ENCODE measurements at regions not wholly inside any gene's neighbourhood (a gene's known extent, or its start where the extent isn't known, plus 50 kb on each side); places are given as distances from the start of the nearest gene placed in this dataset.
"Not testable (repeated sequence)": the region's sequence is repeated elsewhere in the genome, so short reads cannot be mapped to it uniquely, and the experiment has no call there.

DNA sequence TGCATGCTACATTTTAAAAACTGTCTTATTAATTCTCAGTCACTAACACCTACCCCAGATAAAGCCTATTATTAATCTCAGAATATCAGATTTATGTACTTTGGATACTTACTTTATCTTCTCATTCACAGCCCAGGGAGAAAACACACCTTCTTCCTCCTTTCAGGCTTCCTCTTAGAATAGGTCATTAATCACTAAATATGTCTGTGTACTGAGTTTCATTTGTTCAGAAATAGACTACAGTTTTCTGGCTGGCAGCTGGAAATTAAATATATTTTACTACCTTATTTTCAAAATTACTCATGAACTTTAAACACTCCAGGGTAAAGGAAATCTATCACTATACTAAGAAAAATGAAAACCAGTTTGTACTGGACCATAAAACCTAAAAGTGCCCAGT lies 147.7 kb upstream of the DST start:
- DNase-seq: no peak
- Histone ChIP-seq H3K27me3 (ENCODE audit: control insufficient read depth, insufficient read depth, low read length) (no peaks in the 10 kb centered on the region), H3K36me3 (replicated peaks; ENCODE audit: control insufficient read depth, insufficient read depth, low read length) (no peaks in the 10 kb centered on the region), H3K4me3 (ENCODE audit: insufficient read depth, low read depth, low read length) (no peak overlapping the region)

DNA sequence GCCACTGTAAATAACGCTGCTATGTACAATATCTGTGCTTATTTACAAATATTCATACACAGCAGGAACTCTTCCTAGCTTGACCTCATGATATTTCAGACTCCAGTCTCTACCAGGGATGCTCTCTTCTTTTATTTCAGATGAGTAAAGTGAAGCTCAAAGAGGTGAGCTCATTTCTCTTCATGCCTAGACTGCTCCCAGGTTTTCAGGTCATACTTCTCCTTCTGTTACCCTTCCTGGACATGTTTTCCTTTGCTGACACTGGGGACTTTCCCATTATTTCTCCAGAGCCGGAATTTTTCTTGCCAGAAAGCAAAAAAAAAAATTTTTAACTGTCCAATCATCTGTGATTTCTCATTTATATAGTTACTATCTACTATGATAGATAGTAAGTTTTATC lies 147.2 kb upstream of the DST start:
- Histone ChIP-seq H3K4me3 (ENCODE audit: insufficient read depth, low read depth, low read length) (no peak overlapping the region), H3K27me3 (ENCODE audit: control insufficient read depth, insufficient read depth, low read length) (no peaks in the 10 kb centered on the region), H3K36me3 (replicated peaks; ENCODE audit: control insufficient read depth, insufficient read depth, low read length) (no peaks in the 10 kb centered on the region)
- no peak for DNase-seq

DNA sequence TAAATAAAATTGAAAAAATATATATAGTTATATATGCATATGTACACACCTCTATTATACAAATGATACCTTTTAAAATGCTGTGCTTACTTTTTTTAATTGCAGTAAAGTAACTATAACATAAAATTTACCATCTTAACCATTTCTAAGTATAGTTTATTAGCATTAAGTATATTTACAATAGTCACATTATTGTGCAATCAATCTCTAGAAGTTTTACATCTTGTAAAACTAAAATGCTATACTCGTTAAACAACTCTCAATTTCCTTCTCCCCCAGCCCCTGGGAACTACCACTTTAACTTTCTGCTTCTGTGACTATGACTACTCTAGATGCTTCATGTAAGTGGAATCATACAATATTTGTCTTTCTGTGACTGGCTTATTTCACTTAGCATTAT lies 146.7 kb upstream of the DST start:
- Histone ChIP-seq H3K36me3 (replicated peaks; ENCODE audit: control insufficient read depth, insufficient read depth, low read length) (no peaks in the 10 kb centered on the region), H3K27me3 (ENCODE audit: control insufficient read depth, insufficient read depth, low read length) (no peaks in the 10 kb centered on the region), H3K4me3 (ENCODE audit: insufficient read depth, low read depth, low read length) (no peak overlapping the region)
- no peak for DNase-seq

DNA sequence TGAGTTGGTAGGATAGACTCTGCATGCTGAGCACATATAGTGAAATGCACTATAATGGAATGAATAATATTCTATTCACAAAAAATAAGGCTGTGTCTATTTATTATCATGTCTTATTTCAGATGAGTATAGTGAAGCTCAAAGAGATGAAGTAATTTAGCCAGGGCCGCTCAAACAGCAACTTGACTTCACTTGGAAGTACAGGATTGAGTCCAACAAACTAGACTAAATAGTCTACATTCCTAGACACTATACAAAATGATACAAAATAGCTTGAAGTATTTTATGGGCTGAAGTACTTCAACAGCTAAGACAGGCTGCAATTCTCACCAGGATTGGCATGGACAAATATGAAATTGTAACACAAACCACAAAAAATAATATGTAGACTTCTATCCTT lies 144.5 kb upstream of the DST start:
- Histone ChIP-seq H3K36me3 (replicated peaks; ENCODE audit: control insufficient read depth, insufficient read depth, low read length) (no peaks in the 10 kb centered on the region), H3K4me3 (ENCODE audit: insufficient read depth, low read depth, low read length) (no peak overlapping the region), H3K27me3 (ENCODE audit: control insufficient read depth, insufficient read depth, low read length) (no peaks in the 10 kb centered on the region)
- DNase-seq: no peak

DNA sequence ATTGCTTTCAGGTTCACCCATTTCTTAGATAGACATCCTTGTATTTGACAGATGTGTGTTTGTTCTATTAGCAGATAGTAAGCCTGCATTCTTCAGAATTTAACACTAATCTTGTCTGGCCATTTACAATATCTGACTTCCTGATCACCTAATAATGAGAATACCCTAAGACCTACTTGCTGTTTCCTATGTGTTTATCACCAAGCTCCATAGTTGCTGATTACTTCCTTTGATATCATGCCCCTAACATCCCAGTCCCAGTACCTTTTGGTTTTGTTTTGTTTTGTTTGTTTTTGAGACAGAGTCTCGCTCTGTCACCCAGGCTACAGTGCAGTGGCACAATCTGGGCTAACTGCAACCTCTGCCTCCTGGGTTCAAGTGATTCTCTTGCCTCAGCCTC lies 143.6 kb upstream of the DST start:
- no peak overlapping the region for H3K4me3 ChIP-seq (ENCODE audit: insufficient read depth, low read depth, low read length)
- H3K27me3 ChIP-seq (ENCODE audit: control insufficient read depth, insufficient read depth, low read length): no peaks in the 10 kb centered on the region
- no peaks in the 10 kb centered on the region for H3K36me3 ChIP-seq (replicated peaks; ENCODE audit: control insufficient read depth, insufficient read depth, low read length)
- no peak for DNase-seq

DNA sequence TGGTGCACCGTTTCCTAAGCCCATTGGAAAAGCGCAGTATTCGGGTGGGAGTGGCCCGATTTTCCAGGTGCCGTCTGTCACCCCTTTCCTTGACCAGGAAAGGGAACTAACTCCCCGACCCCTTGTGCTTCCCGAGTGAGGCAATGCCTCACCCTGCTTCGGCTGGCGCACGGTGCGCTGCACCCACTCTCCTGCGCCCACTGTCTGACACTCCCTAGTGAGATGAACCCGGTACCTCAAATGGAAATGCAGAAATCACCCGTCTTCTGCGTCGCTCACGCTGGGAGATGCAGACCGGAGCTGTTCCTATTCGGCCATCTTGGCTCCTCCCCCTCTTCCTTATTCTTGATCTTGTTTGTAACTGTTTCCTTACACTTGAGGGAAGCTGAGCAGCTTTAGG lies 142.8 kb upstream of the DST start:
- not testable (repeated sequence) for DNase-seq; H3K36me3 ChIP-seq (replicated peaks; ENCODE audit: control insufficient read depth, insufficient read depth, low read length); H3K27me3 ChIP-seq (ENCODE audit: control insufficient read depth, insufficient read depth, low read length)
- peak overlapping the region; percentile 21; the same call in 1 of the 2 replicates for H3K4me3 ChIP-seq (ENCODE audit: insufficient read depth, low read depth, low read length)

DNA sequence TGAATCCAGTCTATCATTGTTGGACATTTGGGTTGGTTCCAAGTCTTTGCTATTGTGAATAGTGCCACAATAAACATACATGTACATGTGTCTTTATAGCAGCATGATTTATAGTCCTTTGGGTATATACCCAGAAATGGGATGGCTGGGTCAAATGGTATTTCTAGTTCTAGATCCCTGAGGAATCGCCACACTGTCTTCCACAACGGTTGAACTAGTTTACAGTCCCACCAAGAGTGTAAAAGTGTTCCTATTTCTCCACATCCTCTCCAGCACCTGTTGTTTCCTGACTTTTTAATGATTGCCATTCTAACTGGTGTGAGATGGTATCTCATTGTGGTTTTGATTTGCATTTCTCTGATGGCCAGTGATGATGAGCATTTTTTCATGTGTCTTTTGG lies 137.4 kb upstream of the DST start:
- not testable (repeated sequence) for H3K4me3 ChIP-seq (ENCODE audit: insufficient read depth, low read depth, low read length); H3K27me3 ChIP-seq (ENCODE audit: control insufficient read depth, insufficient read depth, low read length); DNase-seq; H3K36me3 ChIP-seq (replicated peaks; ENCODE audit: control insufficient read depth, insufficient read depth, low read length)

DNA sequence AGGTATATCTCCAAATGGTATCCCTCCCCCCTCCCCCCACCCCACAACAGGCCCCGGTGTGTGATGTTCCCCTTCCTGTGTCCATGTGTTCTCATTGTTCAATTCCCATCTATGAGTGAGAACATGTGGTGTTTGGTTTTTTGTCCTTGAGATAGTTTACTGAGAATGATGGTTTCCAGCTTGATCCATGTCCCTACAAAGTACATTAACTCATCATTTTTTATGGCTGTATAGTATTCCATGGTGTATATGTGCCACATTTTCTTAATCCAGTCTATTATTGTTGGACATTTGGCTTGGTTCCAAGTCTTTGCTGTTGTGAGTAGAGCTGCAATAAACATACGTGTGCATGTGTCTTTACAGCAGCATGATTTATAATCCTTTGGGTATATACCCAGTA lies 135.8 kb upstream of the DST start:
- not testable (repeated sequence) for H3K36me3 ChIP-seq (replicated peaks; ENCODE audit: control insufficient read depth, insufficient read depth, low read length); H3K27me3 ChIP-seq (ENCODE audit: control insufficient read depth, insufficient read depth, low read length); H3K4me3 ChIP-seq (ENCODE audit: insufficient read depth, low read depth, low read length)

DNA sequence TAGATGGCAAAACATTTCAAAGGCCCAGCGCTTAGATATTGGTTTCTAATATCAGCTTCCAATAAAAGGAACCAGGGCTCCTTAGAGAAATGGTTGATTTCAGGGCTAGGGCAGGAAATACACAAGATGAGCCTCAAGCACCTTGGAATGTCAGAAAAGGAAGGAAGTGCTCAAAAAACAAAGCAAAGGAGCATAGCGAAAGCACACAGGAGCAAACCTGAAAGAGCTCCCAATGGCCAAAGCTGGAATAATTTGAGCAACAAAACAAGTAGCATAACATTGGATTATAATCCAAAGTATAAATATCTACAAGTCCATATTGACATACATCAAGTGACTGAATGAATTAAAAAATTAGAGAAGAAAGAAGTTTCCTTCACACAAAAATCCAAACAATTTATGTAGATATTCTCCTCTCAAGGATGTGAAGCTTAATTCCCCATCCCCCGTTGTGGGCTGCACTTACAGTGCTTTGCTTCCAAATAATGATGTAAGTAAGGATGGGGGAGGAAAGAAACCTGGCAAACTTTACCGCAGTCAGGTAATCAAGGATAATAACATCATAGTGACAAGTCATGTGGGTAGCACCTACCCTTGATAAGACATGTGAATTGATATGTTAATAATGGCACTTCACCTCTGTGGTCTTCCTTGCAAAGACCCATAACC lies 132.9 kb upstream of the DST start:
- Histone ChIP-seq H3K36me3 (replicated peaks; ENCODE audit: control insufficient read depth, insufficient read depth, low read length) (no peaks in the 10 kb centered on the region), H3K4me3 (ENCODE audit: insufficient read depth, low read depth, low read length) (no peak overlapping the region)
- DNase-seq: peak; percentile 35

More for the DNA sequence above, 135.8 kb upstream of the DST start:
- DNase-seq: not testable (repeated sequence)

DNA sequence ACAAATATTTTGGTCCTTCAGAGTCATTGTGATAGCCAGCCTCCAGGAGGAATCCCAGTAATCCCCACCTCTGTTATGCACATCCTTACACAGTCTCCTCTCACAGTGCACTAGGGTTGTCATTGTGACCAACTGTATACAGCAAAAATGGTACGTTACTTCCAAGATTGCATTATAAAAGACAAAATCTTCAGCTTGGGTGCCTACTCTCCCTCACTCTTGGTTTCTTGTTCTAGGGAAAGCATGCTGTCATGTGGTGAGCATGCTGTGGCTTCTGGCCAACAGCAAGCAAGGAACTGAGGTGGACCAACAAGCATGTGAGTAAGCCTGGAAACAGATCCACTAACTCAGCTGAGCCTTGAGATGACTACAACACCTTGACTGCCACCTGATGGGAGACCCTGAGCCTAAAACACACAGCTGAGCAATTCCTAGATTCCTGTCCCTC lies 130.1 kb upstream of the DST start:
- no peaks in the 10 kb centered on the region for H3K36me3 ChIP-seq (replicated peaks; ENCODE audit: control insufficient read depth, insufficient read depth, low read length)
- H3K4me3 ChIP-seq (ENCODE audit: insufficient read depth, low read depth, low read length): no peak overlapping the region
- no peak for DNase-seq
- no peaks in the 10 kb centered on the region for H3K27me3 ChIP-seq (ENCODE audit: control insufficient read depth, insufficient read depth, low read length)

More for the DNA sequence above, 132.9 kb upstream of the DST start:
- no peaks in the 10 kb centered on the region for H3K27me3 ChIP-seq (ENCODE audit: control insufficient read depth, insufficient read depth, low read length)

DNA sequence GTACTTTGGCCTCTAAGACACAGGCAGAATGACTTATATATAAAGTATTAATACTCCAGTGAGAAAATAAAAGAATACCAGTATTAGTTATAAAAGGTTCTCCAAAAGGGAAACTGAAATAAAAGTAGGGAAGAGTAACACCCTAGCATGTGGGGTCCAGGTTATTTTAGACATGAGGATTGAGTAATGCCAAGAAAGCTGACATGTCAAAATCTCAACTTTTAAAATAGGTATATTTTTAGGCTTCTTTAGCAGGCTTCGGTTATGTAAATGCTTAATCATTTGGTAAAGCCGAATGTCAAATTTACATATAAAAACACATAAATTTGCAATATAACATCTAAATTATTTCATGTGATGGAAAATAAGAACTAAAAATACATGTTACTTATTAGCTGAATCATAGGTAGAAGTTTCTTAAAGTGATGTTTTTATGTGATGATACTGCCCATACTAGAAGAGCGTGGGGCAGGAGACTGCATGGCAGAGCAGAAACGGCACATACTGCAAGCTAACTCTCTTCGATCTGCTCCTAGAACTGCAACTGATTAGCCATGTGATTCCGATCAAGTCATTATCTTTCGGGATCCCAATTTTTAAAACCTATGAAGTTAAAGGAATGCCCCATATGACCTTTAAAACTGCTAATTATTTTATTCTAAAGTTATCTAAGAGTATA lies 129.4 kb upstream of the DST start:
- no peak for DNase-seq
- H3K36me3 ChIP-seq (replicated peaks; ENCODE audit: control insufficient read depth, insufficient read depth, low read length): no peaks in the 10 kb centered on the region
- H3K27me3 ChIP-seq (ENCODE audit: control insufficient read depth, insufficient read depth, low read length): no peaks in the 10 kb centered on the region
- no peak overlapping the region for H3K4me3 ChIP-seq (ENCODE audit: insufficient read depth, low read depth, low read length)

DNA sequence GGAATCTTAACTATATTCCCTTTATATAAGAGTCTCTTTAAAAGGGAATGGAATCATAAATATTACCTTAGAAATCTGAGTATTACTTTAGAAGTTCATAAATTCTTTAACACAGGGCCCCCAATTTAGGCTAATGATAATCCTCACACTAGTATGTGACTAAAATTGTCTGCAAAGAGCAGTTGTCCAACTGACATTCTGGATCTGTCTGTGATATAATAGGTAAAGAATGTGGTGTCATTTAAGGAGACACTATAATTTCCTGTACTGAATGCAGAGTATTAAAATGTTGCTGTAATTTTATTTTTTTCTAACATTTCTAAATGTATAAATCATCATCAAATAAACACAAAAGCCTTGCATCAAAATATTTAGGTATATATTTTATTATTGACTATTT lies 128.5 kb upstream of the DST start:
- Histone ChIP-seq H3K27me3 (ENCODE audit: control insufficient read depth, insufficient read depth, low read length) (no peaks in the 10 kb centered on the region), H3K4me3 (ENCODE audit: insufficient read depth, low read depth, low read length) (no peak overlapping the region), H3K36me3 (replicated peaks; ENCODE audit: control insufficient read depth, insufficient read depth, low read length) (no peaks in the 10 kb centered on the region)
- no peak for DNase-seq

DNA sequence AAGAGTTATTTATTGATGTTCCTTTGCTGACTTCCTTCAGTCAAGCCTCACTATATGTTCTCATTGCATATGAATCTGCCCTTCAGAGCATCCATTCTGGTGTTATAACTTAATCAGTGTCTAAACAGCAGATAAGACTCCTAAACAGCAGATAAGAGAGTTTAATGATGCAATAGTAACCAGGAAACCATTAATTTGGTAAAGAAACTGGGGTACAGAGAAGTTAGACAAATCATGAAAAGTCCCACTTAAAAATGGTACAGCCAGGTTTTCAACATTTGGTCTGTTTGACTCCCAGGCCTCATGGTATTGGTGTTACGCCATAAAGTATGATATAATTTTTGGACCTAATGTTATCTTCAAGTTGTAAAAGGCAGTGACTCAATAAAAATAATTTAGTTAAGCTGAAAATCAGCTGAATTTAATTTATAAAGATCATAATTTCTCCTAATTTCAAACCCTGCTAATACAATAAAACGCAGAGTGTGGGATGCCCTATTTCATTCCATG lies 127.4 kb upstream of the DST start:
- Histone ChIP-seq H3K36me3 (replicated peaks; ENCODE audit: control insufficient read depth, insufficient read depth, low read length) (no peaks in the 10 kb centered on the region), H3K27me3 (ENCODE audit: control insufficient read depth, insufficient read depth, low read length) (no peaks in the 10 kb centered on the region), H3K4me3 (ENCODE audit: insufficient read depth, low read depth, low read length) (no peak overlapping the region)
- no peak for DNase-seq

DNA sequence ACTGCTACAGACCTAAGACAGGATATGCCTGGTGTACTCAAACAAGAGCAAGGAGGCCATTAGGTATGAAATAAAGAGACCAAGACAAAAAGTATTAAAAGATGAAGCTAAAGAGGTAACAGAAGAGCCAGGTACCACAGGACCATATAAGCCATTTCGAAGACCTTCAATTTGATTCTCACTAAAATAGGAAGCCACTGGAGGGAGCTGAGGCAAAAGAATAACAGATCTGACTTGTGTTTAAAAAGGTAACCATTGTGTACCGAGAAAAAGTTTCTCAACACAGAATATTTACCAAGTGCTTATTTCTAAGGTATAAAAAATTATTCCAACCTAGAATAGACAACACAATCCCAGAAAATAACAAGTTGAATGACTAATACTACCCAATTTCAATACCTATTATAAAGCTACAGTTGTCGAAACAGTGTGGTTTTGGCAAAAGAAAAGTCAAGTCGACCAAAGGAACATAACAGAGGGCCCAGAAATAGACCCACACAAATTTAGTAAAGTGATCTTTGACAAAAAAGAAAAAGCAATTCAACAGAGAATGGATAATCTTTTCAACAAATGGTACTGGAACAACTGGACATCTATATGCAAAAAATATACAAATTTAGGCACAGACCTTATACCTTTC lies 125.3 kb upstream of the DST start:
- no peak overlapping the region for H3K4me3 ChIP-seq (ENCODE audit: insufficient read depth, low read depth, low read length)
- no peaks in the 10 kb centered on the region for H3K36me3 ChIP-seq (replicated peaks; ENCODE audit: control insufficient read depth, insufficient read depth, low read length)
- DNase-seq: no peak
- H3K27me3 ChIP-seq (ENCODE audit: control insufficient read depth, insufficient read depth, low read length): no peaks in the 10 kb centered on the region

DNA sequence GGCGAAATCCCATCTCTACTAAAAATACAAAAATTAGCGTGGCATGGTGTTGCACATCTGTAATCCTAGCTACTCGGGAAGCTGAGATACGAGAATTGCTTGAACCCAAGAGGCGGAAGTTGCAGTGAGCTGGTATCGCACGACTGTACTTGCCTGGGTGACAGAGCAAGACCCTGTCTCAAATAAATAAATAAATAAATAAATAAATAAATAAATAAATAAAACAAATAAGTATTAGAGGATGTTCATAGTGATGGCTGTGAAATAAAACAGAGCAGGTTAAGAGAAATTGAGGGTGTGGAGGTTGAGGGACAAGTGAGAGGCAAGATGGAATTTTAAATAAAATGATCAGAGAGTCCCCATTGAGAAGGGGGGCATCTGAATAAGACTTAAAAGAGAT lies 124.7 kb upstream of the DST start:
- no peak for DNase-seq
- H3K36me3 ChIP-seq (replicated peaks; ENCODE audit: control insufficient read depth, insufficient read depth, low read length): no peaks in the 10 kb centered on the region
- no peaks in the 10 kb centered on the region for H3K27me3 ChIP-seq (ENCODE audit: control insufficient read depth, insufficient read depth, low read length)
- no peak overlapping the region for H3K4me3 ChIP-seq (ENCODE audit: insufficient read depth, low read depth, low read length)

All from H7 (cell line).